Activated CD8-positive, alpha-beta memory T cell treated with anti-CD3 and anti-CD28 coated beads for 36 hours (primary cell): ENCODE measurements at regions not wholly inside any gene's neighbourhood (a gene's known extent, or its start where the extent isn't known, plus 50 kb on each side); places are given as distances from the start of the nearest gene placed in this dataset.
"Not testable (repeated sequence)": the region's sequence is repeated elsewhere in the genome, so short reads cannot be mapped to it uniquely, and the experiment has no call there.

Source experiments
- CTCF ChIA-PET: fragments of 350-600 bp; sonication (Branson Sonifier 250); formaldehyde crosslinking; loops from one replicate; lab custom pipeline; 2021; ENCODE audit warnings: antibody characterized with exemption; lab: Charles Lee
- POLR2A ChIA-PET: fragments of 350-600 bp; sonication (Branson Sonifier 250); formaldehyde crosslinking; loops from one replicate; lab custom pipeline; 2021; ENCODE audit warnings: antibody characterized with exemption; lab: Charles Lee

DNA sequence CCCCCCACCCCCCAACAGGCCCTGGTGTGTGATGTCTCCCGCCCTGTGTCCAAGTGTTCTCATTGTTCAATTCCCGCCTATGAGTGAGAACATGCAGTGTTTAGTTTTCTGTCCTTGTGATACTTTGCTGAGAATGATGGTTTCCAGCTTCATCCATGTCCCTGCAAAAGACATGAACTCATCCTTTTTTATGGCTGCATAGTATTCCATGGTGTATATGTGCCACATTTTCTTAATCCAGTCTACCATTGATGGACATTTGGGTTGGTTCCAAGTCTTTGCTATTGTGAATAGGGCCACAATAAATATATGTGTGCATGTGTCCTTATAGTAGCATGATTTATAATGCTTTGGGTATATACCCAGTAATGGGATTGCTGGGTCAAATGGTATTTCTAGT is 54.0 kb downstream of the ZCCHC13 start:
- CTCF ChIA-PET, POLR2A ChIA-PET: not testable (repeated sequence)

DNA sequence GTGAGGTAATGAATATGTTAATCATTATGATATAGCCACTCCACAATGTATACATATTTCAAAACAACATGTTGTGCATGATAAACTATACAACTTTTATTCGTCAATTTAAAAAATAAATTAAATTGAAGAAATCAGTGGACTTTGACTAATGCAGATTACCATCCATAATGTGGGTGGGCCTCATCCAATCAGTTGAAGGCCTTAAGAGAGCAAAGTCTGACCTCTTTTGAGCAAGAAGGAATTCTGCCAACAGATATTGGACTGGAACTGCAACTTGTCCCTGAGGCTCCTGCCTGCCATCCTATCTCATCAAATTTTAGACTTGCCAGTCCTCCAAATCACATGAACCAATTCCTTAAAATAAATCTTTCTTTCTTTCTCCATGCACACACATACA is 57.4 kb upstream of the SLC16A2 start:
- ChIA-PET CTCF (no interaction called here), POLR2A (no interaction called here)

- POLR2A ChIA-PET: no interaction called here
- CTCF ChIA-PET: no interaction called here
These were observed 51.6 kb upstream of the SLC16A2 start for GRCh38 chrX:74369666-74370065.

- ChIA-PET CTCF (no interaction called here), POLR2A (no interaction called here)
These were observed 50.8 kb upstream of the SLC16A2 start for GRCh38 chrX:74370487-74370886.

- ChIA-PET POLR2A (interaction anchor here (0.6 kb wide), 1 partner anchor 43 kb away, joined by 3 read pairs; no protein-coding TSS in a partner anchor), CTCF (no interaction called here)
These were observed 49.7 kb upstream of the SLC16A2 start for GRCh38 chrX:74371425-74372222.
